NT2/D1 (cell line): ENCODE measurements at regions not wholly inside any gene's neighbourhood (a gene's known extent, or its start where the extent isn't known, plus 50 kb on each side); places are given as distances from the start of the nearest gene placed in this dataset.

ENCODE experiments used
- SUZ12 ChIP-seq: IDR thresholded peaks from 2 replicates; pipeline ENCODE4 v1.6.1; 2011; ENCODE audit not compliant: insufficient read length, insufficient read depth; ENCODE audit errors: extremely low read depth
- YY1 ChIP-seq: IDR thresholded peaks from 2 replicates; pipeline ENCODE4 v1.6.1; 2011; ENCODE audit not compliant: insufficient read length, insufficient read depth

GRCh38 chr1:87647430-87648177, 318.9 kb downstream of the LMO4 start:
- TF ChIP-seq YY1 (no peak), SUZ12 (no peak)
